Subcutaneous abdominal adipose tissue (tissue), 5 donors: ENCODE measurements at regions not wholly inside any gene's neighbourhood (a gene's known extent, or its start where the extent isn't known, plus 50 kb on each side); places are given as distances from the start of the nearest gene placed in this dataset.
"Not testable (repeated sequence)": the region's sequence is repeated elsewhere in the genome, so short reads cannot be mapped to it uniquely, and the experiment has no call there.

Experiments used
- H3K27ac ChIP-seq: one replicate; pipeline ENCODE4 v1.7.0; 2013; ENCODE audit warnings: low read depth, mild to moderate bottlenecking, inconsistent platforms, low read length, moderate library complexity
- H3K27me3 ChIP-seq, 5 donors: one replicate each; pipeline ENCODE4 v1.7.0; 2013; ENCODE audit warnings: low read length in 5 of 5, inconsistent platforms in 1 of 5; ENCODE audit not compliant: control insufficient read depth in 5 of 5, insufficient read depth in 4 of 5
- H3K36me3 ChIP-seq, 5 donors: one replicate each; pipeline ENCODE4 v1.7.0; 2013; ENCODE audit warnings: low read length in 5 of 5; ENCODE audit not compliant: control insufficient read depth in 5 of 5, insufficient read depth in 5 of 5
- H3K4me1 ChIP-seq, 5 donors: one replicate each; pipeline ENCODE4 v1.7.0; 2013; ENCODE audit warnings: low read length in 5 of 5, mild to moderate bottlenecking in 3 of 5, moderate library complexity in 1 of 5; ENCODE audit not compliant: control insufficient read depth in 5 of 5, insufficient read depth in 5 of 5
- H3K4me3 ChIP-seq, 5 donors: one replicate each; pipeline ENCODE4 v1.7.0; 2013; ENCODE audit warnings: low read length in 5 of 5, low read depth in 1 of 5
- H3K9ac ChIP-seq, 5 donors: one replicate each; pipeline ENCODE4 v1.7.0; 2013; ENCODE audit warnings: low read length in 5 of 5, mild to moderate bottlenecking in 4 of 5, moderate library complexity in 3 of 5
- H3K9me3 ChIP-seq, 5 donors: one replicate each; pipeline ENCODE4 v1.7.0; 2013; ENCODE audit warnings: low read length in 5 of 5; ENCODE audit not compliant: control insufficient read depth in 5 of 5
- donor health status: healthy.
- donor health status: healthy.
- donor health status: healthy.
- donor health status: healthy.
- donor health status: healthy.

- no peaks in the 10 kb centered on the region for H3K4me1 ChIP-seq
- H3K9me3 ChIP-seq = peaks cover 6 to 21% (median 19%) of the 10 kb centered on the region in 5 donors
- H3K27ac ChIP-seq = no peak overlapping the region
- no peaks in the 10 kb centered on the region for H3K36me3 ChIP-seq
- H3K9ac ChIP-seq = no peak overlapping the region
- no peaks in the 10 kb centered on the region for H3K27me3 ChIP-seq
- no peak overlapping the region for H3K4me3 ChIP-seq
These were observed 819.2 kb downstream of the RAPGEF2 start for GRCh38 chr4:159922119-159922518.

GRCh38 chr4:159925770-159926169 lies 822.9 kb downstream of the RAPGEF2 start:
- Histone ChIP-seq H3K4me3 (no peak overlapping the region), H3K36me3 (no peaks in the 10 kb centered on the region), H3K27ac (no peak overlapping the region), H3K27me3 (no peaks in the 10 kb centered on the region), H3K9me3 (peaks cover 11 to 30% (median 25%) of the 10 kb centered on the region in 5 donors), H3K9ac (no peak overlapping the region), H3K4me1 (no peaks in the 10 kb centered on the region)

- H3K9me3 ChIP-seq = peaks cover 11 to 30% (median 25%) of the 10 kb centered on the region in 5 donors
- no peak overlapping the region for H3K27ac ChIP-seq
- H3K4me3 ChIP-seq = no peak overlapping the region
- no peak overlapping the region for H3K9ac ChIP-seq
- H3K36me3 ChIP-seq = no peaks in the 10 kb centered on the region
- H3K4me1 ChIP-seq = no peaks in the 10 kb centered on the region
- H3K27me3 ChIP-seq = no peaks in the 10 kb centered on the region
These were observed 824.0 kb downstream of the RAPGEF2 start for GRCh38 chr4:159926871-159927270.

- peaks cover 11 to 30% (median 25%) of the 10 kb centered on the region in 5 donors for H3K9me3 ChIP-seq
- H3K27me3 ChIP-seq = no peaks in the 10 kb centered on the region
- H3K4me1 ChIP-seq = no peaks in the 10 kb centered on the region
- H3K27ac ChIP-seq = no peak overlapping the region
- H3K36me3 ChIP-seq = no peaks in the 10 kb centered on the region
- H3K9ac ChIP-seq = no peak overlapping the region
- no peak overlapping the region for H3K4me3 ChIP-seq
These were observed 824.9 kb downstream of the RAPGEF2 start for GRCh38 chr4:159927781-159928180.

- H3K4me1 ChIP-seq, H3K27me3 ChIP-seq: not testable (repeated sequence)
These were observed 831.7 kb downstream of the RAPGEF2 start for GRCh38 chr4:159934602-159935001.

GRCh38 chr4:159937595-159937994 lies 834.7 kb downstream of the RAPGEF2 start:
- H3K9ac ChIP-seq = no peak overlapping the region
- no peak overlapping the region for H3K4me3 ChIP-seq

More at GRCh38 chr4:159934602-159935001, 831.7 kb downstream of the RAPGEF2 start:
- not testable (repeated sequence) for H3K27ac ChIP-seq, H3K36me3 ChIP-seq, H3K9me3 ChIP-seq, H3K9ac ChIP-seq, H3K4me3 ChIP-seq

GRCh38 chr4:159939681-159940080 lies 836.8 kb downstream of the RAPGEF2 start:
- not testable (repeated sequence) for H3K27me3 ChIP-seq, H3K9ac ChIP-seq, H3K4me3 ChIP-seq, H3K4me1 ChIP-seq, H3K9me3 ChIP-seq, H3K27ac ChIP-seq, H3K36me3 ChIP-seq

More at GRCh38 chr4:159937595-159937994, 834.7 kb downstream of the RAPGEF2 start:
- Histone ChIP-seq H3K4me1 (no peaks in the 10 kb centered on the region), H3K9me3 (peaks cover 0 to 9% (median 6%) of the 10 kb centered on the region in 5 donors), H3K36me3 (no peaks in the 10 kb centered on the region), H3K27ac (no peak overlapping the region), H3K27me3 (no peaks in the 10 kb centered on the region)

GRCh38 chr4:159941076-159941475 lies 838.2 kb downstream of the RAPGEF2 start:
- no peaks in the 10 kb centered on the region for H3K4me1 ChIP-seq
- H3K36me3 ChIP-seq = no peaks in the 10 kb centered on the region
- H3K27ac ChIP-seq = no peak overlapping the region

GRCh38 chr4:159944477-159944876 lies 841.6 kb downstream of the RAPGEF2 start:
- Histone ChIP-seq H3K9me3 (no peaks in the 10 kb centered on the region), H3K27me3 (no peaks in the 10 kb centered on the region), H3K4me3 (no peak overlapping the region), H3K4me1 (no peaks in the 10 kb centered on the region), H3K27ac (no peak overlapping the region), H3K36me3 (no peaks in the 10 kb centered on the region), H3K9ac (no peak overlapping the region)

More at GRCh38 chr4:159941076-159941475, 838.2 kb downstream of the RAPGEF2 start:
- Histone ChIP-seq H3K9me3 (no peaks in the 10 kb centered on the region), H3K9ac (no peak overlapping the region), H3K4me3 (no peak overlapping the region), H3K27me3 (no peaks in the 10 kb centered on the region)

GRCh38 chr4:159946983-159947615 lies 844.2 kb downstream of the RAPGEF2 start:
- H3K27me3 ChIP-seq = no peaks in the 10 kb centered on the region
- H3K4me1 ChIP-seq = no peaks in the 10 kb centered on the region
- no peaks in the 10 kb centered on the region for H3K9me3 ChIP-seq
- no peak overlapping the region for H3K9ac ChIP-seq
- H3K27ac ChIP-seq = no peak overlapping the region
- H3K36me3 ChIP-seq = no peaks in the 10 kb centered on the region
- no peak overlapping the region for H3K4me3 ChIP-seq
